SK-N-SH treated with all-trans-retinoic acid at 6 μM for 48 hours (cell line): ENCODE measurements at regions not wholly inside any gene's neighbourhood (a gene's known extent, or its start where the extent isn't known, plus 50 kb on each side); places are given as distances from the start of the nearest gene placed in this dataset.

Source experiments
- ARNTL ChIP-seq: fragments of 450-650 bp; formaldehyde crosslinking; IDR thresholded peaks from 2 replicates; pipeline ENCODE4 v1.5.0; 2020; ENCODE audit warnings: low read depth, mild to moderate bottlenecking, moderate library complexity, borderline replicate concordance
- CSDC2 ChIP-seq: fragments of 250-450 bp; sonication (Bioruptor Pico); IDR thresholded peaks from 2 replicates; pipeline ENCODE4 v1.5.0; 2020; ENCODE audit warnings: mild to moderate bottlenecking, moderate library complexity
- ESRRG ChIP-seq: fragments of 250-450 bp; sonication (Bioruptor Pico); IDR thresholded peaks from 2 replicates; pipeline ENCODE4 v1.6.1; 2021; ENCODE audit warnings: mild to moderate bottlenecking
- RARB ChIP-seq: fragments of 250-450 bp; sonication (Bioruptor Pico); IDR thresholded peaks from 2 replicates; pipeline ENCODE4 v1.8.0; 2021; ENCODE audit warnings: mild to moderate bottlenecking, moderate library complexity
- SNAI2 ChIP-seq: fragments of 250-450 bp; sonication (Bioruptor Pico); IDR thresholded peaks from 2 replicates; pipeline ENCODE4 v1.5.0; 2020; ENCODE audit warnings: mild to moderate bottlenecking, moderate library complexity
- TCF4 ChIP-seq: fragments of 250-450 bp; sonication (Bioruptor Pico); IDR thresholded peaks from 2 replicates; pipeline ENCODE4 v1.8.0; 2021; ENCODE audit warnings: mild to moderate bottlenecking, moderate library complexity, borderline replicate concordance
- TOX ChIP-seq: fragments of 250-450 bp; sonication (Bioruptor Pico); IDR thresholded peaks from 2 replicates; pipeline ENCODE4 v1.8.0; 2021; ENCODE audit warnings: mild to moderate bottlenecking, moderate library complexity, borderline replicate concordance
- ZC3H10 ChIP-seq: fragments of 250-450 bp; sonication (Bioruptor Pico); IDR thresholded peaks from 2 replicates; pipeline ENCODE4 v1.5.1; 2021; ENCODE audit warnings: mild to moderate bottlenecking, moderate library complexity
- ZFP30 ChIP-seq: fragments of 450-650 bp; formaldehyde crosslinking; IDR thresholded peaks from 2 replicates; pipeline ENCODE4 v1.5.0; 2022; ENCODE audit warnings: mild to moderate bottlenecking, moderate library complexity
- ZNF565 ChIP-seq: fragments of 450-650 bp; formaldehyde crosslinking; conservative IDR thresholded peaks from 2 replicates; pipeline ENCODE4 v1.5.0; 2020; ENCODE audit warnings: low read depth, mild to moderate bottlenecking, moderate library complexity
- ZNF8 ChIP-seq: fragments of 450-650 bp; formaldehyde crosslinking; IDR thresholded peaks from 2 replicates; pipeline ENCODE4 v1.5.0; 2020; ENCODE audit warnings: mild to moderate bottlenecking, moderate library complexity
- TF ChIP-seq, protein P1 (sequence below): fragments of 250-450 bp; sonication (Bioruptor Pico); IDR thresholded peaks from 2 replicates; pipeline ENCODE4 v1.5.0; 2020; ENCODE audit warnings: mild to moderate bottlenecking, moderate library complexity
- TF ChIP-seq, protein P2 (sequence below): fragments of 250-450 bp; sonication (Bioruptor Pico); IDR thresholded peaks from 2 replicates; pipeline ENCODE4 v1.8.0; 2020; ENCODE audit warnings: mild to moderate bottlenecking, moderate library complexity, borderline replicate concordance

GRCh38 chr1:14094611-14095400 is 394.8 kb downstream of the PRDM2 start:
- TF ChIP-seq ZC3H10 (no peak), ARNTL (CRISPR knock-in tag) (no peak), CSDC2 (no peak), RARB (no peak), ZFP30 (CRISPR knock-in tag) (no peak), ZNF8 (CRISPR knock-in tag) (no peak), TOX (CRISPR knock-in tag) (no peak), ESRRG (CRISPR knock-in tag) (no peak), ZNF565 (no peak), TCF4 (CRISPR knock-in tag) (no peak), SNAI2 (no peak)
- TF ChIP-seq, protein P1, sequence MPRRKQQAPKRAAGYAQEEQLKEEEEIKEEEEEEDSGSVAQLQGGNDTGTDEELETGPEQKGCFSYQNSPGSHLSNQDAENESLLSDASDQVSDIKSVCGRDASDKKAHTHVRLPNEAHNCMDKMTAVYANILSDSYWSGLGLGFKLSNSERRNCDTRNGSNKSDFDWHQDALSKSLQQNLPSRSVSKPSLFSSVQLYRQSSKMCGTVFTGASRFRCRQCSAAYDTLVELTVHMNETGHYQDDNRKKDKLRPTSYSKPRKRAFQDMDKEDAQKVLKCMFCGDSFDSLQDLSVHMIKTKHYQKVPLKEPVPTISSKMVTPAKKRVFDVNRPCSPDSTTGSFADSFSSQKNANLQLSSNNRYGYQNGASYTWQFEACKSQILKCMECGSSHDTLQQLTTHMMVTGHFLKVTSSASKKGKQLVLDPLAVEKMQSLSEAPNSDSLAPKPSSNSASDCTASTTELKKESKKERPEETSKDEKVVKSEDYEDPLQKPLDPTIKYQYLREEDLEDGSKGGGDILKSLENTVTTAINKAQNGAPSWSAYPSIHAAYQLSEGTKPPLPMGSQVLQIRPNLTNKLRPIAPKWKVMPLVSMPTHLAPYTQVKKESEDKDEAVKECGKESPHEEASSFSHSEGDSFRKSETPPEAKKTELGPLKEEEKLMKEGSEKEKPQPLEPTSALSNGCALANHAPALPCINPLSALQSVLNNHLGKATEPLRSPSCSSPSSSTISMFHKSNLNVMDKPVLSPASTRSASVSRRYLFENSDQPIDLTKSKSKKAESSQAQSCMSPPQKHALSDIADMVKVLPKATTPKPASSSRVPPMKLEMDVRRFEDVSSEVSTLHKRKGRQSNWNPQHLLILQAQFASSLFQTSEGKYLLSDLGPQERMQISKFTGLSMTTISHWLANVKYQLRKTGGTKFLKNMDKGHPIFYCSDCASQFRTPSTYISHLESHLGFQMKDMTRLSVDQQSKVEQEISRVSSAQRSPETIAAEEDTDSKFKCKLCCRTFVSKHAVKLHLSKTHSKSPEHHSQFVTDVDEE: no peak
- TF ChIP-seq, protein P2, sequence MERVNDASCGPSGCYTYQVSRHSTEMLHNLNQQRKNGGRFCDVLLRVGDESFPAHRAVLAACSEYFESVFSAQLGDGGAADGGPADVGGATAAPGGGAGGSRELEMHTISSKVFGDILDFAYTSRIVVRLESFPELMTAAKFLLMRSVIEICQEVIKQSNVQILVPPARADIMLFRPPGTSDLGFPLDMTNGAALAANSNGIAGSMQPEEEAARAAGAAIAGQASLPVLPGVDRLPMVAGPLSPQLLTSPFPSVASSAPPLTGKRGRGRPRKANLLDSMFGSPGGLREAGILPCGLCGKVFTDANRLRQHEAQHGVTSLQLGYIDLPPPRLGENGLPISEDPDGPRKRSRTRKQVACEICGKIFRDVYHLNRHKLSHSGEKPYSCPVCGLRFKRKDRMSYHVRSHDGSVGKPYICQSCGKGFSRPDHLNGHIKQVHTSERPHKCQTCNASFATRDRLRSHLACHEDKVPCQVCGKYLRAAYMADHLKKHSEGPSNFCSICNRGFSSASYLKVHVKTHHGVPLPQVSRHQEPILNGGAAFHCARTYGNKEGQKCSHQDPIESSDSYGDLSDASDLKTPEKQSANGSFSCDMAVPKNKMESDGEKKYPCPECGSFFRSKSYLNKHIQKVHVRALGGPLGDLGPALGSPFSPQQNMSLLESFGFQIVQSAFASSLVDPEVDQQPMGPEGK: no peak
